Prostate gland (tissue), 2 donors: ENCODE measurements at regions not wholly inside any gene's neighbourhood (a gene's known extent, or its start where the extent isn't known, plus 50 kb on each side); places are given as distances from the start of the nearest gene placed in this dataset.

Experiments used
- DNase-seq: peaks from one replicate; pipeline ENCODE4 v3.0.0-alpha.2; 2019; ENCODE audit warnings: low spot score
- H3K27ac ChIP-seq, 2 donors: fragments of 200-600 bp; sonication (generic); 2 replicates each; pipeline ENCODE4 v1.5.1; 2017 to 2019
- H3K27me3 ChIP-seq: fragments of 200-600 bp; sonication (generic); replicated peaks from 2 replicates; pipeline ENCODE4 v1.5.1; 2019; ENCODE audit not compliant: insufficient read depth
- H3K36me3 ChIP-seq, 2 donors: fragments of 200-600 bp; sonication (generic); 1 replicate in 1 of 2; 2 replicates in 1 of 2; pipeline versions ENCODE4 v1.5.1 to v1.8.1; 2017 to 2019
- H3K4me1 ChIP-seq: fragments of 200-600 bp; sonication (generic); replicated peaks from 2 replicates; pipeline ENCODE4 v1.5.1; 2019
- H3K4me3 ChIP-seq, 2 donors: fragments of 200-600 bp; sonication (generic); 2 replicates each; pipeline ENCODE4 v1.5.1; 2017 to 2019
- H3K9me3 ChIP-seq: fragments of 200-600 bp; sonication (generic); 2 replicates; pipeline ENCODE4 v1.5.1; 2017
- CTCF ChIP-seq, 4 experiments: fragments of 200-600 bp in 2 of 4; fragments of 450-650 bp in 2 of 4; sonication (generic) in 2 of 4; IDR thresholded peaks; 1 replicate in 3 of 4; 2 replicates in 1 of 4; pipeline ENCODE4 v1.5.1; 2016 to 2019; ENCODE audit warnings: antibody characterized with exemption in 4 of 4, mild to moderate bottlenecking in 2 of 4, moderate library complexity in 2 of 4
- POLR2A ChIP-seq: fragments of 450-650 bp; IDR thresholded peaks from one replicate; pipeline ENCODE4 v1.6.1; 2016; ENCODE audit warnings: antibody characterized with exemption, mild to moderate bottlenecking
- POLR2AphosphoS5 ChIP-seq: sonication (generic); formaldehyde crosslinking; IDR thresholded peaks from one replicate; pipeline ENCODE4 v1.6.1; 2017; ENCODE audit warnings: antibody characterized with exemption
- whole genome bisulfite sequencing: methylation state at CpG from one replicate; pipeline ENCODE4 v1.1.5; 2018; 5-methylcytosine and 5-hydroxymethylcytosine counted together
- intact Hi-C: fragments of 100-400 bp; cut with DNase I; formaldehyde crosslinking; loops from one replicate; pipeline ENCODE4 v1.14.2; 2022

- intact Hi-C loops, result no loop called here
- Histone ChIP-seq H3K4me1 (no peaks in the 10 kb centered on the region), H3K27me3 (no peaks in the 10 kb centered on the region), H3K9me3 (no peaks in the 10 kb centered on the region), H3K27ac (no peak overlapping the region), H3K4me3 (no peak overlapping the region), H3K36me3 (no peaks in the 10 kb centered on the region)
- DNase-seq, result no peak
- TF ChIP-seq CTCF (IDR thresholded peaks at IDR 0.05), result no peak
- TF ChIP-seq POLR2A, result no peak
- no peak for TF ChIP-seq POLR2AphosphoS5
- WGBS, result 93% methylated on average over 2 of the region's 2 CpGs
Observed at GRCh38 chr10:4549139-4549653, 276.8 kb upstream of the AKR1E2 start.

GRCh38 chr10:4546931-4547330 lies 279.1 kb upstream of the AKR1E2 start:
- H3K4me3 ChIP-seq, result no peak overlapping the region
- no peaks in the 10 kb centered on the region for H3K9me3 ChIP-seq
- 88% methylated on average over 1 of the region's 1 CpG for WGBS
- no peaks in the 10 kb centered on the region for H3K27me3 ChIP-seq
- intact Hi-C loops, result no loop called here
- H3K4me1 ChIP-seq, result no peaks in the 10 kb centered on the region
- no peak for TF ChIP-seq POLR2A
- no peak for TF ChIP-seq CTCF (IDR thresholded peaks at IDR 0.05)
- no peak for TF ChIP-seq POLR2AphosphoS5
- DNase-seq, result no peak
- H3K27ac ChIP-seq, result no peak overlapping the region
- no peaks in the 10 kb centered on the region for H3K36me3 ChIP-seq

- intact Hi-C loops, result no loop called here
- Histone ChIP-seq H3K4me3 (no peak overlapping the region), H3K4me1 (no peaks in the 10 kb centered on the region), H3K27ac (no peak overlapping the region), H3K36me3 (no peaks in the 10 kb centered on the region), H3K9me3 (no peaks in the 10 kb centered on the region), H3K27me3 (no peaks in the 10 kb centered on the region)
- 78% methylated on average over 7 of the region's 7 CpGs for WGBS
- no peak for TF ChIP-seq POLR2A
- no peak for TF ChIP-seq POLR2AphosphoS5
- TF ChIP-seq CTCF (IDR thresholded peaks at IDR 0.05), result no peak
- DNase-seq, result no peak
Observed at GRCh38 chr10:4546500-4546899, 279.5 kb upstream of the AKR1E2 start.

- DNase-seq, result no peak
- Histone ChIP-seq H3K4me1 (no peaks in the 10 kb centered on the region), H3K9me3 (no peaks in the 10 kb centered on the region), H3K4me3 (no peak overlapping the region), H3K36me3 (no peaks in the 10 kb centered on the region), H3K27ac (no peak overlapping the region), H3K27me3 (no peaks in the 10 kb centered on the region)
- TF ChIP-seq POLR2AphosphoS5 (no peak), CTCF (IDR thresholded peaks at IDR 0.05) (no peak), POLR2A (no peak)
- intact Hi-C loops, result no loop called here
- WGBS, result 58% methylated on average over 7 of the region's 7 CpGs
Observed at GRCh38 chr10:4545062-4545461, 280.9 kb upstream of the AKR1E2 start.

GRCh38 chr10:4543938-4544533 lies 282.0 kb upstream of the AKR1E2 start:
- Histone ChIP-seq H3K36me3 (no peaks in the 10 kb centered on the region), H3K4me3 (no peak overlapping the region), H3K27me3 (no peaks in the 10 kb centered on the region), H3K9me3 (no peaks in the 10 kb centered on the region), H3K27ac (no peak overlapping the region), H3K4me1 (no peaks in the 10 kb centered on the region)
- TF ChIP-seq CTCF (IDR thresholded peaks at IDR 0.05) (no peak), POLR2A (no peak), POLR2AphosphoS5 (no peak)
- intact Hi-C loops, result no loop called here
- WGBS, result 36% methylated on average over 7 of the region's 7 CpGs
- no peak for DNase-seq
